Vagina (tissue), 2 donors: ENCODE measurements at regions not wholly inside any gene's neighbourhood (a gene's known extent, or its start where the extent isn't known, plus 50 kb on each side); places are given as distances from the start of the nearest gene placed in this dataset.

Experiments
- DNase-seq, 2 donors: peaks; one replicate each; pipeline ENCODE4 v3.0.0-alpha.2; 2017; ENCODE audit errors: extremely low spot score in 2 of 2
- H3K27ac ChIP-seq: fragments of 200-600 bp; sonication (generic); one replicate; pipeline ENCODE4 v1.5.1; 2019
- H3K27me3 ChIP-seq: fragments of 200-600 bp; sonication (generic); one replicate; pipeline ENCODE4 v1.5.1; 2019
- H3K36me3 ChIP-seq, 2 donors: fragments of 200-600 bp; sonication (generic); one replicate each; pipeline ENCODE4 v1.5.1; 2017 to 2019
- H3K4me1 ChIP-seq: fragments of 200-600 bp; sonication (generic); one replicate; pipeline ENCODE4 v1.5.1; 2019
- H3K4me3 ChIP-seq, 2 donors: fragments of 200-600 bp; sonication (generic); 1 replicate in 1 of 2; 2 replicates in 1 of 2; pipeline ENCODE4 v1.5.1; 2016 to 2019
- H3K9me3 ChIP-seq: fragments of 200-600 bp; sonication (generic); one replicate; pipeline ENCODE4 v1.5.1; 2019
- CTCF ChIP-seq, 3 experiments: fragments of 450-650 bp in 2 of 3; fragments of 200-600 bp in 1 of 3; sonication (generic) in 1 of 3; IDR thresholded peaks; one replicate each; pipeline ENCODE4 v1.5.1; 2017 to 2019; ENCODE audit warnings: antibody characterized with exemption in 3 of 3, mild to moderate bottlenecking in 2 of 3, moderate library complexity in 2 of 3
- POLR2A ChIP-seq, 2 donors: fragments of 450-650 bp; IDR thresholded peaks; one replicate each; pipeline ENCODE4 v1.6.1; 2017; ENCODE audit warnings: antibody characterized with exemption in 2 of 2, mild to moderate bottlenecking in 2 of 2, moderate library complexity in 2 of 2
- POLR2AphosphoS5 ChIP-seq, 2 donors: sonication (generic); formaldehyde crosslinking; IDR thresholded peaks; one replicate each; pipeline ENCODE4 v1.9.0; 2017; ENCODE audit warnings: antibody characterized with exemption in 2 of 2, mild to moderate bottlenecking in 2 of 2, low read depth in 1 of 2; ENCODE audit not compliant: insufficient read depth in 1 of 2
- intact Hi-C: fragments of 100-400 bp; cut with DNase I; formaldehyde crosslinking; loops from one replicate; pipeline ENCODE4 v1.15.1; 2023

- no peak for TF ChIP-seq POLR2AphosphoS5 (IDR thresholded peaks at IDR 0.05; ENCODE audit: insufficient read depth in 1 of 2, low read depth in 1 of 2)
- intact Hi-C loops = no loop called here
- no peaks in the 10 kb centered on the region for H3K36me3 ChIP-seq
- no peak for DNase-seq
- H3K4me1 ChIP-seq = no peaks in the 10 kb centered on the region
- no peaks in the 10 kb centered on the region for H3K27me3 ChIP-seq
- no peak overlapping the region for H3K27ac ChIP-seq
- no peak overlapping the region for H3K4me3 ChIP-seq
- no peaks in the 10 kb centered on the region for H3K9me3 ChIP-seq
Observed at GRCh38 chr22:44405661-44406060, 92.4 kb downstream of the RTL6 start.

GRCh38 chr22:44404341-44405020 is 91.7 kb upstream of the SHISAL1 start:
- intact Hi-C loops = no loop called here
- no peak for DNase-seq

GRCh38 chr22:44403602-44404329 is 91.0 kb upstream of the SHISAL1 start:
- H3K4me3 ChIP-seq = no peak overlapping the region
- no peaks in the 10 kb centered on the region for H3K27me3 ChIP-seq
- no peak overlapping the region for H3K27ac ChIP-seq
- H3K4me1 ChIP-seq = no peaks in the 10 kb centered on the region
- TF ChIP-seq POLR2A (IDR thresholded peaks at IDR 0.05) (no peak), POLR2AphosphoS5 (IDR thresholded peaks at IDR 0.05; ENCODE audit: insufficient read depth in 1 of 2, low read depth in 1 of 2) (no peak), CTCF (IDR thresholded peaks at IDR 0.05) (no peak)
- no peaks in the 10 kb centered on the region for H3K9me3 ChIP-seq
- H3K36me3 ChIP-seq = no peaks in the 10 kb centered on the region
- intact Hi-C loops = no loop called here
- no peak for DNase-seq

More at GRCh38 chr22:44404341-44405020, 91.7 kb upstream of the SHISAL1 start:
- H3K9me3 ChIP-seq = no peaks in the 10 kb centered on the region
- H3K4me3 ChIP-seq = no peak overlapping the region
- no peaks in the 10 kb centered on the region for H3K36me3 ChIP-seq
- H3K27ac ChIP-seq = no peak overlapping the region
- H3K27me3 ChIP-seq = no peaks in the 10 kb centered on the region
- H3K4me1 ChIP-seq = no peaks in the 10 kb centered on the region
- TF ChIP-seq POLR2A (IDR thresholded peaks at IDR 0.05) = no peak
- TF ChIP-seq CTCF (IDR thresholded peaks at IDR 0.05) = no peak
- TF ChIP-seq POLR2AphosphoS5 (IDR thresholded peaks at IDR 0.05; ENCODE audit: insufficient read depth in 1 of 2, low read depth in 1 of 2) = no peak

GRCh38 chr22:44403166-44403565 is 90.4 kb upstream of the SHISAL1 start:
- intact Hi-C loops = no loop called here
- no peaks in the 10 kb centered on the region for H3K9me3 ChIP-seq
- DNase-seq = no peak
- H3K36me3 ChIP-seq = no peaks in the 10 kb centered on the region
- no peak overlapping the region for H3K4me3 ChIP-seq
- no peaks in the 10 kb centered on the region for H3K4me1 ChIP-seq
- TF ChIP-seq CTCF (IDR thresholded peaks at IDR 0.05) = no peak
- H3K27me3 ChIP-seq = no peaks in the 10 kb centered on the region
- H3K27ac ChIP-seq = no peak overlapping the region

- Histone ChIP-seq H3K4me3 (no peak overlapping the region), H3K27me3 (no peaks in the 10 kb centered on the region), H3K36me3 (no peaks in the 10 kb centered on the region), H3K27ac (no peak overlapping the region), H3K9me3 (no peaks in the 10 kb centered on the region), H3K4me1 (no peaks in the 10 kb centered on the region)
- intact Hi-C loops = no loop called here
- no peak for DNase-seq
- TF ChIP-seq POLR2A (IDR thresholded peaks at IDR 0.05) (no peak), CTCF (IDR thresholded peaks at IDR 0.05) (no peak), POLR2AphosphoS5 (IDR thresholded peaks at IDR 0.05; ENCODE audit: insufficient read depth in 1 of 2, low read depth in 1 of 2) (no peak)
Observed at GRCh38 chr22:44402196-44403111, 89.7 kb upstream of the SHISAL1 start.
